ENCODE measurements at regions not wholly inside any gene's neighbourhood (a gene's known extent, or its start where the extent isn't known, plus 50 kb on each side); places are given as distances from the start of the nearest gene placed in this dataset.

- TF ChIP-seq, protein P1, sequence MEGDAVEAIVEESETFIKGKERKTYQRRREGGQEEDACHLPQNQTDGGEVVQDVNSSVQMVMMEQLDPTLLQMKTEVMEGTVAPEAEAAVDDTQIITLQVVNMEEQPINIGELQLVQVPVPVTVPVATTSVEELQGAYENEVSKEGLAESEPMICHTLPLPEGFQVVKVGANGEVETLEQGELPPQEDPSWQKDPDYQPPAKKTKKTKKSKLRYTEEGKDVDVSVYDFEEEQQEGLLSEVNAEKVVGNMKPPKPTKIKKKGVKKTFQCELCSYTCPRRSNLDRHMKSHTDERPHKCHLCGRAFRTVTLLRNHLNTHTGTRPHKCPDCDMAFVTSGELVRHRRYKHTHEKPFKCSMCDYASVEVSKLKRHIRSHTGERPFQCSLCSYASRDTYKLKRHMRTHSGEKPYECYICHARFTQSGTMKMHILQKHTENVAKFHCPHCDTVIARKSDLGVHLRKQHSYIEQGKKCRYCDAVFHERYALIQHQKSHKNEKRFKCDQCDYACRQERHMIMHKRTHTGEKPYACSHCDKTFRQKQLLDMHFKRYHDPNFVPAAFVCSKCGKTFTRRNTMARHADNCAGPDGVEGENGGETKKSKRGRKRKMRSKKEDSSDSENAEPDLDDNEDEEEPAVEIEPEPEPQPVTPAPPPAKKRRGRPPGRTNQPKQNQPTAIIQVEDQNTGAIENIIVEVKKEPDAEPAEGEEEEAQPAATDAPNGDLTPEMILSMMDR (IDR thresholded peaks at IDR 0.05) = no peak
- no peak for TF ChIP-seq POLR2A (IDR thresholded peaks at IDR 0.05)
Observed at GRCh38 chr21:18049461-18049860, 195.2 kb upstream of the CHODL start.

Data from lower leg skin (tissue), 3 donors.